SU-DHL-6 (cell line): ENCODE measurements at regions not wholly inside any gene's neighbourhood (a gene's known extent, or its start where the extent isn't known, plus 50 kb on each side); places are given as distances from the start of the nearest gene placed in this dataset.

Experiments used
- H2AFZ ChIP-seq: fragments of 200-600 bp; sonication (generic); 2 replicates; pipeline ENCODE4 v1.6.1; 2014; ENCODE audit warnings: low read depth, mild to moderate bottlenecking, moderate library complexity, mixed read lengths, antibody characterized with exemption, low read length; ENCODE audit not compliant: severe bottlenecking
- H3F3A ChIP-seq: fragments of 200-600 bp; shearing (Covaris generic); 2 replicates; pipeline ENCODE4 v1.6.0; 2016; ENCODE audit warnings: antibody characterized with exemption, mild to moderate bottlenecking; ENCODE audit not compliant: insufficient read depth
- H3K27ac ChIP-seq: fragments of 200-600 bp; sonication (generic); 2 replicates; pipeline ENCODE4 v1.5.1; 2016; ENCODE audit warnings: low read depth, mild to moderate bottlenecking, low read length, moderate library complexity, mixed read lengths
- H3K27me3 ChIP-seq: fragments of 200-600 bp; sonication (generic), shearing (Covaris generic); 2 replicates; pipeline ENCODE4 v1.6.0; 2014; ENCODE audit warnings: mild to moderate bottlenecking, low read length
- H3K36me3 ChIP-seq: fragments of 200-600 bp; sonication (generic); 2 replicates; pipeline ENCODE4 v1.6.1; 2014; ENCODE audit warnings: mild to moderate bottlenecking, low read length, mixed read lengths
- H3K4me2 ChIP-seq: fragments of 300-600, 200-600 bp; shearing (Covaris generic), sonication (generic); 2 replicates; pipeline ENCODE4 v1.6.0; 2014; ENCODE audit warnings: low read length, low read depth, mild to moderate bottlenecking; ENCODE audit not compliant: poor library complexity, severe bottlenecking
- H3K4me3 ChIP-seq: fragments of 200-600 bp; sonication (generic); 2 replicates; pipeline ENCODE4 v1.5.1; 2014; ENCODE audit warnings: antibody characterized with exemption, low read length, mild to moderate bottlenecking, mixed read lengths; ENCODE audit not compliant: insufficient read depth, poor library complexity, severe bottlenecking
- H3K79me2 ChIP-seq: fragments of 200-600 bp; sonication (generic); 2 replicates; pipeline ENCODE4 v1.6.1; 2014; ENCODE audit warnings: mild to moderate bottlenecking, low read length, moderate library complexity; ENCODE audit not compliant: insufficient read depth
- H3K9ac ChIP-seq: fragments of 200-600 bp; sonication (generic); 2 replicates; pipeline ENCODE4 v1.7.0; 2014; ENCODE audit warnings: mild to moderate bottlenecking, low read length
- H3K9me2 ChIP-seq: fragments of 200-600 bp; sonication (generic); replicated peaks from 2 replicates; pipeline ENCODE4 v1.6.1; 2014; ENCODE audit warnings: low read length; ENCODE audit not compliant: insufficient read depth
- H3K9me3 ChIP-seq: fragments of 200-600 bp; sonication (generic); 2 replicates; pipeline ENCODE4 v1.6.1; 2014; ENCODE audit warnings: low read length, mixed read lengths; ENCODE audit not compliant: insufficient read depth
- H4K20me1 ChIP-seq: fragments of 200-600 bp; sonication (generic); 2 replicates; pipeline ENCODE4 v1.6.1; 2014; ENCODE audit warnings: low read depth, mild to moderate bottlenecking, antibody characterized with exemption, low read length, moderate library complexity, mixed read lengths
- EZH2phosphoT487 ChIP-seq: fragments of 200-600 bp; sonication (generic), shearing (Covaris generic); conservative IDR thresholded peaks from 2 replicates; pipeline ENCODE4 v1.6.1; 2018; ENCODE audit warnings: mild to moderate bottlenecking, antibody characterized with exemption, low read length, moderate library complexity, mixed read lengths
- TF ChIP-seq, protein P1 (sequence below): fragments of 200-600 bp; sonication (generic); IDR thresholded peaks from one replicate; pipeline ENCODE4 v1.5.1; 2017; ENCODE audit warnings: antibody characterized with exemption, mild to moderate bottlenecking, low read length, moderate library complexity; ENCODE audit not compliant: insufficient read depth, poor library complexity, severe bottlenecking

- no peak for TF ChIP-seq EZH2phosphoT487
- TF ChIP-seq, protein P1, sequence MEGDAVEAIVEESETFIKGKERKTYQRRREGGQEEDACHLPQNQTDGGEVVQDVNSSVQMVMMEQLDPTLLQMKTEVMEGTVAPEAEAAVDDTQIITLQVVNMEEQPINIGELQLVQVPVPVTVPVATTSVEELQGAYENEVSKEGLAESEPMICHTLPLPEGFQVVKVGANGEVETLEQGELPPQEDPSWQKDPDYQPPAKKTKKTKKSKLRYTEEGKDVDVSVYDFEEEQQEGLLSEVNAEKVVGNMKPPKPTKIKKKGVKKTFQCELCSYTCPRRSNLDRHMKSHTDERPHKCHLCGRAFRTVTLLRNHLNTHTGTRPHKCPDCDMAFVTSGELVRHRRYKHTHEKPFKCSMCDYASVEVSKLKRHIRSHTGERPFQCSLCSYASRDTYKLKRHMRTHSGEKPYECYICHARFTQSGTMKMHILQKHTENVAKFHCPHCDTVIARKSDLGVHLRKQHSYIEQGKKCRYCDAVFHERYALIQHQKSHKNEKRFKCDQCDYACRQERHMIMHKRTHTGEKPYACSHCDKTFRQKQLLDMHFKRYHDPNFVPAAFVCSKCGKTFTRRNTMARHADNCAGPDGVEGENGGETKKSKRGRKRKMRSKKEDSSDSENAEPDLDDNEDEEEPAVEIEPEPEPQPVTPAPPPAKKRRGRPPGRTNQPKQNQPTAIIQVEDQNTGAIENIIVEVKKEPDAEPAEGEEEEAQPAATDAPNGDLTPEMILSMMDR: no peak
- H3K9me2 ChIP-seq: no peaks in the 10 kb centered on the region
Observed at GRCh38 chr7:109235316-109235715, 665.6 kb downstream of the DNAJB9 start.

GRCh38 chr7:109246330-109247077 is 676.8 kb downstream of the DNAJB9 start:
- H3F3A ChIP-seq: no peaks in the 10 kb centered on the region
- H3K4me2 ChIP-seq: no peak overlapping the region
- H3K9me3 ChIP-seq: no peaks in the 10 kb centered on the region
- H3K27ac ChIP-seq: no peak overlapping the region
- H3K27me3 ChIP-seq: no peaks in the 10 kb centered on the region; the same call in 1 of the 2 replicates
- no peak overlapping the region for H3K9ac ChIP-seq
- TF ChIP-seq, protein P1: no peak
- no peak for TF ChIP-seq EZH2phosphoT487
- H3K79me2 ChIP-seq: no peaks in the 10 kb centered on the region
- H2AFZ ChIP-seq: no peak overlapping the region
- H4K20me1 ChIP-seq: no peaks in the 10 kb centered on the region
- no peak overlapping the region for H3K4me3 ChIP-seq
- no peaks in the 10 kb centered on the region for H3K36me3 ChIP-seq
- H3K9me2 ChIP-seq: no peaks in the 10 kb centered on the region

More at GRCh38 chr7:109235316-109235715, 665.6 kb downstream of the DNAJB9 start:
- Histone ChIP-seq H3K27me3 (no peaks in the 10 kb centered on the region), H4K20me1 (no peaks in the 10 kb centered on the region), H3K9me3 (no peaks in the 10 kb centered on the region; the same call in 1 of the 2 replicates), H3K27ac (no peak overlapping the region), H3K4me3 (no peak overlapping the region), H2AFZ (no peak overlapping the region), H3K4me2 (no peak overlapping the region), H3K36me3 (no peaks in the 10 kb centered on the region), H3K79me2 (no peaks in the 10 kb centered on the region), H3F3A (no peaks in the 10 kb centered on the region), H3K9ac (no peak overlapping the region)

DNA sequence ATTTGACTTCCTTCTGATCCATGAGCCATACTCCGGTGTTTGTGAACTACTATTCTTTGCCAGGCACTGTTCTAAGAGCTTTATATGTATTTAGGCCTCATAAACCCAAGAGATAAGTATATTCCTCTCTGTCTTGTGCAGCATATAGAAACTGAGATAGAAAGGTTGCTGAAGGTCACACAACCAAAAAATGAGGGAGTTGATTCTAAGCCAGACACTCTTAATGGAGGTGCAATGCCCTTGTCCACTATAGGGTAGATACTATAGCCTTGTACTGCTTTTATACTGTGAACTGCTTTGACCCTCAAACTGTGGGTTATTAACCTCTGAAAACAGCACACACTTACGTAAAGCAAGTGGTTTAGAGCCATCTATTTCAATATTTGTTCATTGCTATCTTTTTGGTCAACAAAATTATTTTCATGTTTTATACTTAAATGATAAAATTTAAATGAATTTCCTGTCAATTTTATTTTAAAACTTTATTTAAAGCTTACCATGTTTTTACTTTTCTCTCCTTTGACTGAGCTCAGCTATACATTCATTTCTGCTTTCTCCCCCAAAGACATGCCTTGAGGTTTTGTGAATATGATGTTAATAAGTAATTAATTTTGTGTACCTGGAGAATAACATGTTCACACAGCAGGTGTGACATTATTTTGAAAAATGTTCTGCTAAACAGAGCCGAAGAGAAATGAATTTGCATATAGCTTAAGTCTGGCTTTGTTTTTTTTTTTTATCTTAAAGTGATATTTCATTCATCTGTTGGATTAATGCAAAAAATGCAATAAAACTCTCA is 687.3 kb downstream of the DNAJB9 start:
- H3K27ac ChIP-seq: no peak overlapping the region
- H3K4me2 ChIP-seq: no peak overlapping the region
- no peaks in the 10 kb centered on the region for H4K20me1 ChIP-seq
- H3K9ac ChIP-seq: no peak overlapping the region
- H3K36me3 ChIP-seq: no peaks in the 10 kb centered on the region
- H3K79me2 ChIP-seq: no peaks in the 10 kb centered on the region
- H3K4me3 ChIP-seq: no peak overlapping the region
- no peaks in the 10 kb centered on the region for H3K9me2 ChIP-seq
- no peak overlapping the region for H2AFZ ChIP-seq
- TF ChIP-seq, protein P1: no peak
- no peak for TF ChIP-seq EZH2phosphoT487
- H3K9me3 ChIP-seq: no peaks in the 10 kb centered on the region
- H3F3A ChIP-seq: no peaks in the 10 kb centered on the region
- H3K27me3 ChIP-seq: no peaks in the 10 kb centered on the region
